H9 (cell line): ENCODE measurements at regions not wholly inside any gene's neighbourhood (a gene's known extent, or its start where the extent isn't known, plus 50 kb on each side); places are given as distances from the start of the nearest gene placed in this dataset.

Experiments used
- DNase-seq: peaks from one replicate; pipeline ENCODE4 v3.0.0-alpha.2; 2017
- H2AFZ ChIP-seq: one replicate; pipeline ENCODE4 v1.6.1; 2013; ENCODE audit warnings: mild to moderate bottlenecking, low read length, control low read depth, moderate library complexity
- H2AK5ac ChIP-seq: 2 replicates; pipeline ENCODE4 v1.6.1; 2013; ENCODE audit warnings: low read length, control low read depth, mixed read lengths; ENCODE audit not compliant: insufficient read length
- H2BK120ac ChIP-seq: one replicate; pipeline ENCODE4 v1.6.1; 2013; ENCODE audit warnings: low read depth, mild to moderate bottlenecking, low read length, control low read depth, inconsistent platforms; ENCODE audit not compliant: poor library complexity, severe bottlenecking
- H2BK12ac ChIP-seq: 2 replicates; pipeline ENCODE4 v1.6.1; 2013; ENCODE audit warnings: low read length, control low read depth, mixed read lengths, low read depth; ENCODE audit not compliant: insufficient read length
- H2BK15ac ChIP-seq: 2 replicates; pipeline ENCODE4 v1.6.1; 2013; ENCODE audit warnings: low read depth, low read length, control low read depth
- H2BK20ac ChIP-seq: one replicate; pipeline ENCODE4 v1.6.1; 2013; ENCODE audit warnings: low read depth, mild to moderate bottlenecking, low read length, control low read depth, inconsistent platforms; ENCODE audit not compliant: poor library complexity, severe bottlenecking
- H2BK5ac ChIP-seq: 2 replicates; pipeline ENCODE4 v1.6.1; 2013; ENCODE audit warnings: low read length, control low read depth, mixed read lengths; ENCODE audit not compliant: insufficient read length
- H3K14ac ChIP-seq: 2 replicates; pipeline ENCODE4 v1.6.1; 2013; ENCODE audit warnings: low read length, control low read depth; ENCODE audit not compliant: insufficient read depth
- H3K18ac ChIP-seq: 2 replicates; pipeline ENCODE4 v1.6.1; 2013; ENCODE audit warnings: low read depth, mild to moderate bottlenecking, mixed read lengths, low read length, control low read depth; ENCODE audit not compliant: insufficient read length
- H3K23ac ChIP-seq: 2 replicates; pipeline ENCODE4 v1.6.1; 2013; ENCODE audit warnings: low read length, control low read depth, mixed read lengths, low read depth; ENCODE audit not compliant: insufficient read length
- H3K23me2 ChIP-seq: 2 replicates; pipeline ENCODE4 v1.6.1; 2013; ENCODE audit warnings: low read depth, mild to moderate bottlenecking, mixed read lengths, low read length, control low read depth; ENCODE audit not compliant: insufficient read length, poor library complexity, severe bottlenecking
- H3K27ac ChIP-seq: 2 replicates; pipeline ENCODE4 v1.5.1; 2013; ENCODE audit warnings: low read length, control low read depth, mixed read lengths, low read depth; ENCODE audit not compliant: insufficient read length
- H3K27me3 ChIP-seq: 2 replicates; pipeline ENCODE4 v1.6.1; 2013; ENCODE audit warnings: low read length, control low read depth, inconsistent platforms; ENCODE audit not compliant: insufficient read depth
- H3K4ac ChIP-seq: 2 replicates; pipeline ENCODE4 v1.6.1; 2013; ENCODE audit warnings: low read depth, mild to moderate bottlenecking, control low read depth, inconsistent platforms, low read length, moderate library complexity
- H3K4me1 ChIP-seq: 2 replicates; pipeline ENCODE4 v1.6.1; 2013; ENCODE audit warnings: low read length, control low read depth, inconsistent platforms; ENCODE audit not compliant: insufficient read depth
- H3K4me2 ChIP-seq: 2 replicates; pipeline ENCODE4 v1.6.1; 2013; ENCODE audit warnings: low read length, control low read depth, mixed read lengths; ENCODE audit not compliant: insufficient read length, insufficient read depth
- H3K56ac ChIP-seq: 2 replicates; pipeline ENCODE4 v1.6.1; 2013; ENCODE audit warnings: low read depth, mild to moderate bottlenecking, mixed read lengths, low read length, control low read depth; ENCODE audit not compliant: insufficient read length
- H3K79me1 ChIP-seq: 2 replicates; pipeline ENCODE4 v1.6.1; 2013; ENCODE audit warnings: low read depth, mild to moderate bottlenecking, moderate library complexity, low read length, control low read depth, inconsistent platforms; ENCODE audit not compliant: insufficient read depth, poor library complexity, severe bottlenecking
- H3K79me2 ChIP-seq: 2 replicates; pipeline ENCODE4 v1.6.1; 2013; ENCODE audit warnings: low read length, control low read depth, inconsistent platforms; ENCODE audit not compliant: insufficient read depth
- H3K9ac ChIP-seq: 2 replicates; pipeline ENCODE4 v1.6.1; 2013; ENCODE audit warnings: low read length, control low read depth, mixed read lengths; ENCODE audit not compliant: insufficient read length; ENCODE audit errors: extremely low read depth
- H3K9me3 ChIP-seq: one replicate; pipeline ENCODE4 v1.6.1; 2013; ENCODE audit warnings: low read depth, low read length, inconsistent platforms; ENCODE audit not compliant: control insufficient read depth
- H3T11ph ChIP-seq: one replicate; pipeline ENCODE4 v1.6.1; 2013; ENCODE audit warnings: mild to moderate bottlenecking, low read length, control low read depth, inconsistent platforms
- H4K20me1 ChIP-seq: one replicate; pipeline ENCODE4 v1.6.1; 2013; ENCODE audit not compliant: control insufficient read depth, insufficient read length, insufficient read depth
- H4K5ac ChIP-seq: 2 replicates; pipeline ENCODE4 v1.6.1; 2013; ENCODE audit warnings: low read depth, mild to moderate bottlenecking, mixed read lengths, low read length, control low read depth; ENCODE audit not compliant: insufficient read length
- H4K8ac ChIP-seq: replicated peaks from 2 replicates; pipeline ENCODE4 v1.6.1; 2013; ENCODE audit warnings: low read length, control low read depth, mixed read lengths, low read depth; ENCODE audit not compliant: insufficient read length
- H4K91ac ChIP-seq: 2 replicates; pipeline ENCODE4 v1.6.1; 2013; ENCODE audit warnings: low read depth, mild to moderate bottlenecking, moderate library complexity, mixed read lengths, low read length, control low read depth; ENCODE audit not compliant: insufficient read length
- H3K27ac Mint-ChIP-seq, 3 experiments: 2 replicates in 2 of 3; 3 replicates in 1 of 3; pipeline ENCODE4 v1.8.0; 2020 to 2021; ENCODE audit warnings: mixed read lengths in 3 of 3, mild to moderate bottlenecking in 1 of 3, moderate library complexity in 1 of 3
- H3K27me3 Mint-ChIP-seq: 2 replicates; pipeline ENCODE4 v1.8.0; 2021; ENCODE audit warnings: low read depth, mild to moderate bottlenecking, moderate library complexity, mixed read lengths
- H3K36me3 Mint-ChIP-seq, 3 experiments: 2 replicates in 2 of 3; 3 replicates in 1 of 3; pipeline ENCODE4 v1.8.0; 2020 to 2021; ENCODE audit warnings: low read depth in 3 of 3, mixed read lengths in 3 of 3; ENCODE audit not compliant: insufficient read depth in 1 of 3
- H3K4me1 Mint-ChIP-seq, 2 experiments: 2 replicates each; pipeline ENCODE4 v1.8.0; 2020; ENCODE audit warnings: mixed read lengths in 2 of 2
- H3K4me3 Mint-ChIP-seq, 2 experiments: 2 replicates in 1 of 2; 3 replicates in 1 of 2; pipeline ENCODE4 v1.8.0; 2020 to 2021; ENCODE audit warnings: mild to moderate bottlenecking in 2 of 2, mixed read lengths in 2 of 2, moderate library complexity in 1 of 2
- H3K9me3 Mint-ChIP-seq, 2 experiments: 2 replicates in 1 of 2; 3 replicates in 1 of 2; pipeline ENCODE4 v1.8.0; 2020; ENCODE audit warnings: mild to moderate bottlenecking in 2 of 2, mixed read lengths in 2 of 2, moderate library complexity in 1 of 2
- WGBS: extraction: QIAGEN DNeasy Blood & Tissue Kit; methylation state at CpG from one replicate; pipeline ENCODE4 v1.1.7; 2013; ENCODE audit warnings: missing lambda C conversion rate, low lambda C conversion rate, mixed read lengths; ENCODE audit not compliant: insufficient read length; ENCODE audit errors: extremely low coverage; 5-methylcytosine and 5-hydroxymethylcytosine counted together
- TF ChIP-seq, protein P1 (sequence below): fragments of 200-600 bp; sonication (generic); conservative IDR thresholded peaks from 3 replicates; pipeline ENCODE4 v1.8.0; 2021; ENCODE audit warnings: antibody characterized with exemption, mild to moderate bottlenecking

DNA sequence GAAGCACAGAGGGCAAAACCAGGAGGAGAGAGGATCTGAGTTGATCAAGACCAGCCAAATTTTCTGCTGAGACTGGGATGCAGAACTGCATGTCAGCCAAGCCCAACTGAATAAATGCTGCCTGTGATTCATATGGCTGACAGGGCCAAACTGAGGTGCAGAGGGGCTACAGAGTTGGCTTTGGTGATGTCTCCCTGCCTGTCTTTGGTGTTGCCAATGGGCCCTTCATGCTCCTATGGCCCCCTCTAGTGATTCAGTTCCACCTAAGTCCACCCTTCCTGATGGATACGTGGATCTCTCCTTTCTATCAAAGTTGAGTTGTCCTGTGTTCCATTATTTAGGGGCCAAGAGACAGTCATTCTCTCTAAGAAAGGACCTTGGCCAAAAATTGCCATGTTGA lies 163.6 kb upstream of the TLE4 start:
- no peak overlapping the region for H4K5ac ChIP-seq
- no peak overlapping the region for H2AK5ac ChIP-seq
- H3K4me3 Mint-ChIP-seq = no peak overlapping the region
- no peak overlapping the region for H3K14ac ChIP-seq
- no peak overlapping the region for H2BK20ac ChIP-seq
- no peaks in the 10 kb centered on the region for H3K23me2 ChIP-seq
- H4K8ac ChIP-seq = no peak overlapping the region
- no peak overlapping the region for H4K91ac ChIP-seq
- H2BK15ac ChIP-seq = no peak overlapping the region
- H3K23ac ChIP-seq = no peak overlapping the region
- H3K9me3 Mint-ChIP-seq = no peaks in the 10 kb centered on the region
- H3K4me1 ChIP-seq = peaks cover 5% of the 10 kb centered on the region; the same call in 1 of the 2 replicates
- H3K9ac ChIP-seq = no peak overlapping the region
- no peak overlapping the region for H2BK12ac ChIP-seq
- no peak overlapping the region for H3T11ph ChIP-seq
- no peak overlapping the region for H2BK120ac ChIP-seq
- H3K18ac ChIP-seq = no peak overlapping the region
- DNase-seq = no peak
- no peaks in the 10 kb centered on the region for H4K20me1 ChIP-seq
- peaks cover 9 to 11% of the 10 kb centered on the region in 2 experiments for H3K4me1 Mint-ChIP-seq
- H3K27me3 Mint-ChIP-seq = no peaks in the 10 kb centered on the region
- H3K56ac ChIP-seq = no peak overlapping the region
- H3K27ac Mint-ChIP-seq = no peak overlapping the region
- H3K79me1 ChIP-seq = no peaks in the 10 kb centered on the region
- no peaks in the 10 kb centered on the region for H3K27me3 ChIP-seq
- no peaks in the 10 kb centered on the region for H3K9me3 ChIP-seq
- no peak overlapping the region for H3K4me2 ChIP-seq
- no peak overlapping the region for H2AFZ ChIP-seq
- H3K27ac ChIP-seq = no peak overlapping the region
- no peak overlapping the region for H2BK5ac ChIP-seq
- no peak overlapping the region for H3K4ac ChIP-seq
- TF ChIP-seq, protein P1, sequence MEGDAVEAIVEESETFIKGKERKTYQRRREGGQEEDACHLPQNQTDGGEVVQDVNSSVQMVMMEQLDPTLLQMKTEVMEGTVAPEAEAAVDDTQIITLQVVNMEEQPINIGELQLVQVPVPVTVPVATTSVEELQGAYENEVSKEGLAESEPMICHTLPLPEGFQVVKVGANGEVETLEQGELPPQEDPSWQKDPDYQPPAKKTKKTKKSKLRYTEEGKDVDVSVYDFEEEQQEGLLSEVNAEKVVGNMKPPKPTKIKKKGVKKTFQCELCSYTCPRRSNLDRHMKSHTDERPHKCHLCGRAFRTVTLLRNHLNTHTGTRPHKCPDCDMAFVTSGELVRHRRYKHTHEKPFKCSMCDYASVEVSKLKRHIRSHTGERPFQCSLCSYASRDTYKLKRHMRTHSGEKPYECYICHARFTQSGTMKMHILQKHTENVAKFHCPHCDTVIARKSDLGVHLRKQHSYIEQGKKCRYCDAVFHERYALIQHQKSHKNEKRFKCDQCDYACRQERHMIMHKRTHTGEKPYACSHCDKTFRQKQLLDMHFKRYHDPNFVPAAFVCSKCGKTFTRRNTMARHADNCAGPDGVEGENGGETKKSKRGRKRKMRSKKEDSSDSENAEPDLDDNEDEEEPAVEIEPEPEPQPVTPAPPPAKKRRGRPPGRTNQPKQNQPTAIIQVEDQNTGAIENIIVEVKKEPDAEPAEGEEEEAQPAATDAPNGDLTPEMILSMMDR = peak; percentile 53; the same call in 2 of the 3 replicates
- no peaks in the 10 kb centered on the region for H3K79me2 ChIP-seq
- no peaks in the 10 kb centered on the region; a peak in 1 of 7 replicates for H3K36me3 Mint-ChIP-seq
- no CpG with 5 or more reads among the region's 1 CpG for WGBS
